ENCODE measurements at regions not wholly inside any gene's neighbourhood (a gene's known extent, or its start where the extent isn't known, plus 50 kb on each side); places are given as distances from the start of the nearest gene placed in this dataset.
"Not testable (repeated sequence)": the region's sequence is repeated elsewhere in the genome, so short reads cannot be mapped to it uniquely, and the experiment has no call there.

DNA sequence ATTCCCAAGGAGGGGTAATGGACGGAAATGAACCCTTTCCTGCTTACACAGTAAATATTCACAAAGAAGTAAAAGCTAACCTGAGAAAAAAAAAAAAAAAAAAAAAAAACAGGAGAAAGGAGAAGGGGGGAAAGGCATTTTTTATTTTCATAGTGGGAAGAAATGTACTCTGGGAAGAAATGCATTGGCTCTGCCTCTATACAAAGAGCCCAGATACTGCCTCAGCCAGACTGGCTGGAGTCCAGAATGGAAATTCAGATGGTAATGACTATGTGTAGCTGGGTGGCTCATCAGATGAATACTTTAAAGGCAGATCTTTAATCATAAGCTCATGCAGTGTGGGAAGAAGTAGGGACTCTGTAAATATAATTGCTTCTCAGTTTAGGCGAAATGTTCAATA is 124.9 kb upstream of the ZNF608 start:
- DNase-seq (ENCODE audit: low spot score) (no peak), FAIRE-seq (no peak)

DNA sequence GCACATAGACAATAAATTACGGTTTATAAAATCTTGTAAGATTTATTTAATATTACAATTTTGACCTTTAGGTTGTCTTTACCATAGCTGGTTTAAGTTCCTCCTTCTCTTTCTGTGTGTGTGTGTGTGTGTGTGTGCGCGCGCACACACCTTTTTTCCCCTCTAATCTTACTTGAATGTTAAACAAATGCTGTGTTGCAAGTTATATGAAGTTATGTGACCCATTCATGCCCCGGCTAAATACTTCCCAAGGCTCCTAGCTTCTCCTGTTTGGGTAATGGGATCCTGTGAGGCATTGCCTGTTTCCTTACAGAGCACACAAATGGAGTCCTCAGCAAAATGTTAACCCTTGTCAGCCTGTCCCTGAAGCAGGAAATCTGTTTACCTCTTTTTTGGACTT is 125.6 kb upstream of the ZNF608 start:
- DNase-seq (ENCODE audit: low spot score) (no peak), FAIRE-seq (no peak)

DNA sequence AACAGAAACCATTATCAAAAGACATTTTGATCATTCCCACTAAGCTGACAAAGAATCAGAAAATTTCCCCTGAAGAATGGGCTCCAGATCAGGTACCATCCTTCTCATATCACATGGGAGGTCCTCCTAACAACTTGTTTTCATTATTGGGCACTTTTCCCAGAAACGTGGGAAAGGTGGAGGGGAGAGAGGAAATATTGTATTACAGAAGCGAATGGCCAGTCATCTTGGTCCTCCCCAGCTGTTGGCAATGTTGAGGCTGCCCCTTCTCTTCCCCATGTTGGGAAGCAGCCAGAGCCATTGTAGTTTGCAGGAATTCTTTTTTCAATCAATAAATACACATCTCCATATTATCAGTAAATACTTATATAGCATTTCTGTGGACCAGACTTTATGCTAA is 126.2 kb upstream of the ZNF608 start:
- FAIRE-seq = no peak
- DNase-seq (ENCODE audit: low spot score) = no peak

DNA sequence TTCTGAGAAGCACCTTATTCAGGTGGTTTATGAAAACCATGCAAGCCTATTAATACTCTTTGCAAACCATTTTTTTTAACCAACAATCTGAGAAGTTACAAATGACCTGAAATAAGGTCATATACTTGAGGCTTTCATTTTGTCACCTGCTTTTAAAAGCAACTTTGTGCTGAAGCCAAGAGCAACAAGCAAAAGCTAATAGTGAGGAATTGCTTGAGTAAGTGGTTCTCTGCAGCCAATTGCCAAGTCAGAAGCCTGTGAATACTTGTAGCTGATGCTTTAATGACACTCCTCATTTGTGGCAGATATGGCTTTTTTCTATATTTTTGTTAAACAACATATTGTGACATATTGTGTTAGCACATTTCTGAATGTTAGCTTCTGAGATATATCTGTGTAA is 126.7 kb upstream of the ZNF608 start:
- DNase-seq (ENCODE audit: low spot score) (no peak), FAIRE-seq (no peak)

DNA sequence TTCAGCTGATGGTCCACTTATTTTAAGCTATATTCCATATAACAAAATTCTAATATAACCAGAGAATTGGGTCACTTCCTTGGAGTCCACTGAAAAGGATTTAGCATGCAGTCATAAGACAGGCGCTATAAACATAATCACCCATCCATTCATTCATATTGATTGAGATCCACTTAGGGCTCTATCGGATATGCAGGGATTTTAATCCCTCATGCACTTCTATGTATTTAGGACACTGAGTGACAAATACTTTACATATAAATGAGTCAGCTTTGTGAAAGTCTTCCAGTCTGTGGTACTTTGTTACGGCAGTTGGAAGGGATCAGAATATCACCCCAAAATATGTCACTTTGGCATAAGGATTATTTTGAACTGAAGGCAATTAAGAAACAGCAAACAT is 127.3 kb upstream of the ZNF608 start:
- no peak for FAIRE-seq
- no peak for DNase-seq (ENCODE audit: low spot score)

DNA sequence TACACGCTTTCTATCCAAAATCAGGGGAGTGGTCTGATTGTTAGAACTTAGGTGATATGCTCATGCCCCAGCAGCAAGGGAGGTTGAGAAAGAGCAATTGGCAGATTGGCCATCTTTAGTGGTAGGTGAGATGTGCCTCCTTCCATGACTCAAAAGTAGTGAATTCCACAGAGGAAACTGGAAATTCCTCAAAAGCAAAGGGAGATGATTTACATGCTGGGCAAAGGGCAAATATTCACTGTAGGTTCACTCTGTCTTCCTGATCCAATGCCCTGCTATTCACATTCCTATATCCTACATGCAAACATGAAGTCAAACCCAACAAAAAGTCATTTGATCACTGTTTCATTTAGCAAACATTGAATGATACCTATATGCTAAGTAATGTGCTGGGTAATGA is 130.1 kb upstream of the ZNF608 start:
- no peak for FAIRE-seq
- DNase-seq (ENCODE audit: low spot score) = no peak

DNA sequence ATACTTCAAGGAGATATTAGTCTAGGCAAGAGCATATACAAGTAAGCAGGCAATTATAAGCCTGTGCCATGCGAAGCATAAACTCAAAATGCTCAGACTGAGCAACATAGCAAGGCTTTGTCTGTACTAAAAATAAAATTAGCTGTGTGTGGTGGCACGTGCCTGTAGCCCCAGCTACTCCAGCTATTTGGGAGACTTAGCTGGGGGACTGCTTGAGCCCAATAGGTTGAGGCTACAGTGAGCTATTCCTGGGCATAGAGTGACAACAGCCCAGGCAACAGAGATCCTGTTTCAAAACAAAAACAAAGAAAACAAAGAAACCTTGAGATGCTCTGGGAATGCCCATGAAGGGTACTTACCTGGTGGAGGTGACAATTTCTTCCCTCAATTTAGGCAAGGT is 130.5 kb upstream of the ZNF608 start:
- DNase-seq (ENCODE audit: low spot score) (no peak), FAIRE-seq (no peak)

DNA sequence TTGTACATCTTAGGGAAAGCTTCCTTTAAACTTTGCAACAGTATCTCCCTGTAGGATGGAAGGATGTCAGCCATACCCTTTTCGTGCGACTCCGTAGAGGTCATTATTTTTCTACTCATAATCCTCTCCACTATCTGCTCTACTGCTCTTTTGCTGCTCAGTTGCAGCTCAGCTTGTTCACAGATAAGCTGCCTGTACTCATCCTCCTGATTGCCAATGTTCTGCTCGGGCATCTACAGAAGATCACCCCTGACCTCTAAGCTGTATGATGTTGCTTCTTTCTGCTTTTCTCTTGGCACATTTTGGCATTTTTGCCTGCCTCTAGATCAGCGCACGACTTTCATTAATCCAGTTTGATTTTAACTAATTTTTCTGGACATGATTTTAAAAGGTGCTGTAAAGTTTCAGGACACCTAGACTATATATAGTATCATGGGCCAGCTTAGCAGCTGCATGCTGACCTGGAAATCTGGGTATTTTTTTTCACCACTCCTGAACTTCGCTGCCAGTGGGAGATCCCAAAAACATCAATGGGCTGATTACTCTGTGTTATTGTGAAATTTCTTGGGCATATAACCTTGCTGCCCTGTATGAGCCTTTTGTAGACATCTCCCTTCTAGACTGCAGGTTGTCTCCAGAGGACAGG is 131.2 kb upstream of the ZNF608 start:
- FAIRE-seq = no peak

DNA sequence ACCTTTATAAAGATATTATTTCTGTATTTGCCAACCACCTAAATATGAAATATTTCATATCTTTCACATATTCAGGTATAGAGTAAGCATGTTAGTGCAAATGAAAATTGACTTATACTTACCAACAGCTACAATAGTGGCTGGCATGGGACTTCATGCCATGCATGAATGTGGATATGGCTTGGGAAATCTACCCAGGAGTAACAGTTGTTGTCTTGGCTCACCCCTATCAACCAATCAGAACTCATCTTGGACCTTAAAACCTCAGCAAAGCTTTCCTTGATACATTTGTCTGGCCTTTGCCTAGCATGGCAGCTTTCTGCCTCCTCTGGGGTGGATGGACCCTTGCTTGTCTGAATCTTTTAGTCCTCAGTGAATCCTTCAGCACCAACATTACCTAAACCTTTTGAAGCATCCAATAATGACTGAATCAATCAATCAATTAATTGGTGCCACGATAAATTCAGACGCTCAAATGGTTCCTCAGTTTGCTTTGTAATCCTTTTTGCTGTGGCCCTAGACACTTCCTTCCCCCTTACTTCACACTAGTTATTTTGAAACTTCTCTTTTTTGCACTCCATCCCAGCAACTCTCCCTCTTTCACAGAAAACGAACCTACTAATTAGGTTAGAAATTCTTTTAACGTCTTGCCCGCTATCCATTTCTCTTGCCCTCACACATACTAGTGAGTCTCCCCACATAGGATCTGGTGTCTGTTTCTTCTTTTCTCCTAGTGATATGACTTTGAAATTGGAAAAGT is 132.3 kb upstream of the ZNF608 start:
- FAIRE-seq = no peak
- no peak for DNase-seq (ENCODE audit: low spot score)

More for the DNA sequence above, 131.2 kb upstream of the ZNF608 start:
- DNase-seq (ENCODE audit: low spot score) = no peak

DNA sequence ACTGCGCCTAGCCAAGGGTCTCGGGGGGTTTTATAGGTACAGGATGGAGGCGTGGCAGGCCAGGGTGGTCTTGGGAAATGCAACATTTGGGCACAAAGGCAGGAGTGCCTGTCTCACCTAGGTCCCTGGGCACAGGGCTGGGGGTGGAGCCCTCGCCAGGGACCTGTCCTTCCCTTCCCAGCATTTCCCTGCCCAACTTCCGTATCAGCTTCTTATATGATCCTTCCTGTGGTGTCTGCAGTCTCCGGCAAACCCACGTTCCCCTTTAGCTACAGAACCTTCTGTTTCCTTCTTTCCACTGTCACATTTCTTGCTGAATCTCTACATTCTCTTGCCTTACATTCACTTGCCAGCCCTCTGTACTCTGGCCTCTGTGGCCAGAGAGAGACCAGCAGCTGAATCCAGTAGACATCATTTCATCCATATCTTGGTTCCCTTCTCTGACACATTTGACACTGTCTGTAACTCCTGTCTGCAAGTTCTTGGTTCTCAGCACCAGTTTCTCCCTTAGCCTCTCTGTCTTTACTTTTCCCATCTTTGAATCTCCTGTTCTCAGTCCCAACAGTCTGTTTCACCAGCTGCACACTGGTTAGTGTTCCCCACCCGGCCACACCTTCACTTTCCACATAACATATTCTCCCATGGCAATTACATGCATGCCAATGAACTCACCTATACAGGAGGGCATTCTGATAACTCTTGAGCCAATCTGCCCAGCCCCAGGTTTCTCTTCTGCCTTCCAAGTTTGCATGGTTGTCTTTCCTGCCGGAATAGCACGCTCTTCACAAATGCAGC is 134.7 kb upstream of the ZNF608 start:
- DNase-seq (ENCODE audit: low spot score) = no peak
- no peak for FAIRE-seq

DNA sequence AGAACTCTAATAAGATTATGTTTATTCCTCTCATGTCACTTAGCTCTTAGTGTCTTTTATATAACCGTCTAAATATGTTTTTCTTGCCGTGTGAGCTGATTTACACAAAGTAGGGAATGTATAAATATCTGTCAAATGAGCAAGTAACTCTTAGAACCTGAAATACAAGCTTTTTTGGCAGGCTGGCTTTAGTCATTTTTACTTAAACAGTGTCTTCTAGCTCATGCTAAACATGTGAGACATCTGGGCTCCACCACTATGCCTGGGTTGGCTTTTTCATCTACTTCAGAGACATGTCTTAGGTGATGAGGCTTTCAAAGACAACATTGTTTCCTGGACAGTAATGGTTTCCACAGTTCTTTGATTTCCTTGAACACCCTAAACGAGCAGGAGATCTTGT is 137.2 kb upstream of the ZNF608 start:
- DNase-seq (ENCODE audit: low spot score) (no peak), FAIRE-seq (no peak)

DNA sequence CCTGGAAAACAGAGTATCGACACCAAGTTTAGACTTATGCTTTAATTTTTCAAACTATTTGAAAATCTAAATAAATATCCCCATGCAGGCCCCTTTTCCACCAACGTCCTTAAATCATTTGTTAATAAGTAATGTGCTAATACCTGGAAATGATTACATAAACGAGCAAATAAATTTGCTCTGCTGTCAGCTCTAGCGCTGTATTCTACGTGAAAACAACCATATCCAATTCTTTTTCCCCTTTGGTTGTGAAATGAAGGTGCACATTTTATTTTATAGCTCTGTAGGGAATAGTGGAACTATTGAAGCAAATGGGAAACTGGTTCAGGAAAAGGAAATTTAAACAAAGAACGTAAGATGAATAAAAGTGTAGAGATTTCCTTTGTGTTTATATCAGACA is 137.7 kb upstream of the ZNF608 start:
- FAIRE-seq (no peak), DNase-seq (ENCODE audit: low spot score) (no peak)

DNA sequence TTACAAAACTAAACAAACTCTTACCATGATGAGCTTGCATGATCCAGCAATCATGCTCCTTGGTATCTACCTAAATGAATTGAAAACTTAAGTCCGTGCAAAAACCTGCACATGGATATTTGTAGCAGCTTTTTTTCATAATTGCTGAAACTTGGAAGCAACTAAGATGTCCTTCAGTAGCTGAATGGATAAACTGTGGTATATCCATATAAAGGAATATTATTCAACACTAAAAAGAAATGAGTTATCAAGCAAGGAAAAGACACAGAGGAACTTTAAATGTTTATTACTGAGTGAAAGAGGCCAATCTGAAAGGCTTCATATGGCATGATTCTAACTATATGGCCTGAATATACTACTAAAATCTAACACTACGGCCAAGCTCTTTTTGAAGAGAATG is 139.1 kb upstream of the ZNF608 start:
- FAIRE-seq (no peak), DNase-seq (ENCODE audit: low spot score) (no peak)

DNA sequence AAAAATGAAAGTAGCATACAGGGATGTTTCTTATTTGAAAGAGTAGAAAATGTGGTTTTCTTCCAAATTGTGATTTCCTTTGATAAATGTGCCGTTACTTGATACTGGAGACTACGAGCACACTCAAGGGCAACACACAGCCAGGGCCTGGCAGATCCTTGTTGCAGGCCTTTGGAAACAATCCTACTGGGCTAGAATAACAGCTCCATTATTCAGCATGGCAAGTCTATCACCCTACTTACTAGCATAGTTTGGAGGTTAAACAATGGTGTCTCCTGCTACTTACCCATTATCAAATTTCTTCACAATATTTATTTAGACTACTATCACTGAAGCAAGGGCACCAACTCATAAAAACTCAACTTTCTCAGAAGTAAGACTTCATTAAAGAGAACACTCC is 140.8 kb upstream of the ZNF608 start:
- DNase-seq (ENCODE audit: low spot score) (no peak), FAIRE-seq (no peak)

DNA sequence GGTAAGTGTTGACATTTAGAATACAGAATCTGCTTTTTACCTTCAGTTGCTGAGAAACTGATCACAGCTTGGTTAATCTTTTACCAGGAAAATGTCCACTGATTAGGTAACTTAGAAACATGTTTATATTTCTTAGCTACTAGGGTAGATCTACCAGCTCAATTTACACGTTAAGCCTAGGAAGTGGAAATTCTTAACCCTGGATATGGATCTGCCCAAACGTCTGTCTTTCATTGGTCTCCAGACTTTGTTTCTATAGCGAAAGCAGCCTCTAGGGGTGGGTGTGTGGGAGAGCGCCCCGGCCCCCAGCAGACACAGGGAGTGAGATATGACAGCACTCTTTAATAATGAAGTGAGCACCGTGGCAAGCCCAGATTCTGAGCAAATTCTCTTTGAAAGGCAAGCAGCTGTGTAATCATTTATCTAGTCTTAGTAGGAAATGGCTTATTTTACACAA is 141.6 kb upstream of the ZNF608 start:
- DNase-seq (ENCODE audit: low spot score) (peak; percentile 9), FAIRE-seq (no peak)

DNA sequence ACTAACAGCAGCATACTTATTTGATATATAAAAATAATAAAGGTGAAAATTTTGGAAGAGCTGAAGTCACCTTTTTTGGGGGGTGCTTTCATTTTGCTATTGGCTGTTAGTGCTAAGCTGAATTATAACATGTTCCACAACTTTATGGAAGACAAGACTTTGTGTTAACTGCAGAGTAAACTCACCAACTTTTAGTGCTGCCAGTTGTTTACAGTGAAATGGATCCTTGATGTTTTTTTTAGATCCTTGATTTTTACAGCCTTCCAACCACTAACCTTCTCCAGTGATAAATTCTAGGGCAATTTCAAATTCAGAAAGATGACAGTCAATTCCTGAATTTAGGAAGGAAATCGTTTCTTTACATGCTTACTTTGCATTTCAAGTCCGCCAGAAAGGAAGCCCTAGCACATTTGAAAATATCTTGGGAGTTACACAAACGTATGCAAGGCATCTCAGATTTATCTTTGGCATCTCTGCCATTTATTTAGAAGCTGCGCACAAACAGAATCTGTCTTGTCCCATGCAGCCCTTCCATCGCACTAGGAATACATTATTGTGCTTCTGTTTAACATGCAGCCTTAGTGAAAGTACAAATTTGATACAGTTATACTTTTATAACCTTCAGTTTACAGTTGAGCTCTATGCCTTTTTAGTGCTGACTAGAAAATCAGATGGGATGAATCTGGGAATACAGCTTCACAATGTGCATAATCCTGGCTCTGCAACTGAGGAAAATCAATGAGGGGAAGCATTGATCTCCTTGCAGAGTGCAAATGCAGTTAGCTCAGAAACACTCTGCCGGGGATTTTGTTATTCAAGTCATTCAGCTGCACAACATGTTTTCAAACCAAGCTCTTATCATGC is 142.4 kb upstream of the ZNF608 start:
- DNase-seq (ENCODE audit: low spot score) = no peak
- FAIRE-seq = no peak

DNA sequence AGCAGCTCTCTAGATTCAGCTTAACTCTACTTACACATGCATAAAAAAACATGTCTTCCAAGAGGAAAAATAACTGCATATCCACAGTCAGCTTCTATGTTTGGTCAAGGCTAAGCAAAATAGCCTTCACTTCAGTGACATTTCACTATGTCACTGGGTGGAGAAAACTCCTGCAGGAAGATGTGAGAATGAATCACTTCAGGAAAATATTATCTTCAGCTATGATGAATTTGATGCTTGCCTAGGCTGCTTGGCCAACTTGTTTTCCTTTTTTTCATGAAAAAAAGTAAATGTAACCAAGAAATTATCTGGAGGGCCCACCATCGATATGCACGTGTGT is 143.0 kb upstream of the ZNF608 start:
- FAIRE-seq (no peak), DNase-seq (ENCODE audit: low spot score) (no peak)

DNA sequence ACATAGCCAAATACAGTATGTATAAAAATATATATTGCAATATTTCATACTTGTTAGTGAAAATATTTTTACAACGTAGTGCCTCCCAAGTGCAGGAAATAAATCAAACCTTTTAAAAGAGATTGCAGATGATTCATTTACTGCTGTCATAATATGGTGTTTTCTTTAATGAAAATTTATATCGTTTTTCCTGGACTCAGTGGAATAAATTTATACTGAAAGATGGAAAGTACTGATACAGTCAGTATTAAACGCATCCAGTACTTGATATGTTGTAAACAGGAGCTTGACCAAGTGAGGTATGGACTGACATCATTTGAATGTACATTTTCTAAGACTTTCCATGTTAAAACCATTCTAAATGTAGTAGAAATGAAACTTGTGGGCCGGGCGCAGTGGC is 143.4 kb upstream of the ZNF608 start:
- FAIRE-seq = no peak
- no peak for DNase-seq (ENCODE audit: low spot score)

DNA sequence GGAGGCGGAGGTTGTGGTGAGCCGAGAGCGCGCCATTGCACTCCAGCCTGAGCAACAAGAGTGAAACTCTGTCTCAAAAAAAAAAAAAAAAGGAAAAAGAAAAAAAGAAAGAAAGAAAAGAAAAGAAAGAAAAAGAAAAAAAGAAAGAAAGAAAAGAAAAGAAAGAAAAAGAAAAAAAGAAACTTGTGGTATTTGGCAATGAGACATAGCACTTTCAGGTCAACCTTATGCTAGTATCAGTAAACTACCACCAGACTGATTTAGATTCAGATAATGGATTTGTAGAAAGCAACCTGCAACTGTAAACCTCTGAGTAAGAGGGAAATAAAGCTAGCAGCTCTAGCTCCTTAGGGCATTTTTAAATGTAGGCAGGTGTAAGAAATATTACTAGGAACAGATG is 144.0 kb upstream of the ZNF608 start:
- DNase-seq (ENCODE audit: low spot score); FAIRE-seq: not testable (repeated sequence)

DNA sequence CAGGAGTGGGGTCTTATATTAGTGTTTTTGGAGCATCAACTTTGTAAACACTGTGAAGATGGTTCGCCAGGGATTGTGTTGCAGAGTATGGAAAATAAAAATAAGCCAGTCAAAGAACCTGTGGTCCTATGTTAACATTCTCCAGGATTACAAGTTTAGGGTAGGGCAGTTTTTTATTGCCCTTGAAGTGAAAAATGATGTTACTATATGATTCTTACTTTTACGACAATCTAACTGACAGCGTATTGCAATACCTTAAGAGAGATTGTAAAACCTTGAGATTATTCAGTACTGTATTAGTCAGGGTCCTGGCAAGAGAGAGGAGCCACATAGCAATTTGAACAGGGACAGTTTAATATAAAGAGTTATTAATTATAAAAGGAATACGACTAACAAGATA is 144.7 kb upstream of the ZNF608 start:
- DNase-seq (ENCODE audit: low spot score) (no peak), FAIRE-seq (no peak)

DNA sequence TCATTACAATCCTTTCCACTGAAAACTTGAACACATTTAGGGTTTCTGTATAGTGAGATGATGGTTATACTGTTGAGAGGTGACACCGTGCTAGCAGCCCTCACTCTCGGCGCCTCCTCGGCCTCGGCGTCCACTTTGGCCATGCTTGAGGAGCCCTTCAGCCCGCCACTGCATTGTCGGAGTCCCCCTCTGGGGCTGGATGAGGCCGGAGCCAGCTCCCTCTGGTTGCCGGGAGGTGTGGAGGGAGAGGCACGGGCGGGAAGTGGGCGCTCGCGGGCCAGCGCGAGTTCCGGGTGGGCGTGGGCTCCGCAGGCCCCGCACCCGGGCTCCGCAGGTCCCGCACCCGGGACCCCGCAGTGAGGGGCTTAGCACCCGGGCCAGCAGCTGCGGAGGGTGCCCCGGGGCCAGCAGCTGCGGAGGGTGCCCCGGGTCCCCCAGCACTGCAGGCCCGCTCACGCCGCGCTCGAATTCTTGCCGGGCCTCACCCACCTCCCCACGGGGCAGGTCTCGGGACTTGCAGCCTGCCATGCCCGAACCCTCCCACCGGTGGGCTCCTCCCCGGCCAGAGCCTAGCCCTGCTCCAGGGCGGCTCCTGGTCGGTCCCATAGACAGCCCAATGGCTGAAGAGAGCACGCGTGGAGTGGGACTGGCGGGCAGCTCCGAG is 145.9 kb upstream of the ZNF608 start:
- FAIRE-seq (no peak), DNase-seq (ENCODE audit: low spot score) (no peak)

Measured in urothelium cell line (cell line).